ENCODE measurements at regions not wholly inside any gene's neighbourhood (a gene's known extent, or its start where the extent isn't known, plus 50 kb on each side); places are given as distances from the start of the nearest gene placed in this dataset.
A peak's percentile ranks its signal among the peaks of the same experiment; 100 is the strongest.

DNA sequence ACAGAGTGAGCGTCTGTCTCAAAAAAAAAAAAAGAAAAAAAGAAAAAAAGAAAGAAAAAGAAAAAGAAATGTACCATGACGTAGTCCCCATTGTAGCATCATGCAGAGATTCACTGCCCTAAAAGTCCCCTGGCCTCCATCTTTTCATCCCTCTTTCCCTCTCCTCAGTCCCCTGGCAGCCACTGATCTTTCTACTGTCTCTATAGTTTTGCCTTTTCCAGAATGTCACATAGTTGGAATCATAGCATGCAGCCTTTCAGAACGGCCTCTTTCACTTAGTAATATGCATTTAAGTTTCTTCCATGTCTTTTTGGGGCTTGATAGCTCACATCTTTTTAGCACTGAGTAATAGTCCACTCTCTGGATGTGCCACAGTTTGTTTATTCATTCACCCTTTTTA, 60.5 kb upstream of the NCOR2 start:
- DNase-seq, result no peak

DNA sequence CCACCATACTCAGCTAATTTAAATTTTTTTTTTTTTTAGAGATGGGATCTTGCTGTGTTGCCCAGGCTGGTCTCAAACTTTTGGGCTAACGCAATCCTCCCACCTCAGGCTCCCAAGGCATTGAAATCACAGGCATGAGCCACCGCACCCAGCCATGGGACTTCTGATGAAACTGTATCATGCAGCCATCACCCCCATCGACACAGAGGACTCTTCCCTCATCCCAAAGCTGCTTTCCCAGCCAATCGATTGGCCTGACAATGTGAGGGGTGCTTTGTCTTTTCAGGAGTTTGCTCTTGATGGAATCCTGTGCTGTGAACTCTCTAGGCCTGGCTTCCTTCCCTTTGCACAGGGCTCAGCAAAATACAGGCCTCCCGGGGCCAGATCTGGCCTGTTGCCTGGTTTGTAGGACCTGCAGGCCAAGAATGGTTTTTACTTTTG, 59.6 kb upstream of the NCOR2 start:
- DNase-seq, result peak; percentile 64

DNA sequence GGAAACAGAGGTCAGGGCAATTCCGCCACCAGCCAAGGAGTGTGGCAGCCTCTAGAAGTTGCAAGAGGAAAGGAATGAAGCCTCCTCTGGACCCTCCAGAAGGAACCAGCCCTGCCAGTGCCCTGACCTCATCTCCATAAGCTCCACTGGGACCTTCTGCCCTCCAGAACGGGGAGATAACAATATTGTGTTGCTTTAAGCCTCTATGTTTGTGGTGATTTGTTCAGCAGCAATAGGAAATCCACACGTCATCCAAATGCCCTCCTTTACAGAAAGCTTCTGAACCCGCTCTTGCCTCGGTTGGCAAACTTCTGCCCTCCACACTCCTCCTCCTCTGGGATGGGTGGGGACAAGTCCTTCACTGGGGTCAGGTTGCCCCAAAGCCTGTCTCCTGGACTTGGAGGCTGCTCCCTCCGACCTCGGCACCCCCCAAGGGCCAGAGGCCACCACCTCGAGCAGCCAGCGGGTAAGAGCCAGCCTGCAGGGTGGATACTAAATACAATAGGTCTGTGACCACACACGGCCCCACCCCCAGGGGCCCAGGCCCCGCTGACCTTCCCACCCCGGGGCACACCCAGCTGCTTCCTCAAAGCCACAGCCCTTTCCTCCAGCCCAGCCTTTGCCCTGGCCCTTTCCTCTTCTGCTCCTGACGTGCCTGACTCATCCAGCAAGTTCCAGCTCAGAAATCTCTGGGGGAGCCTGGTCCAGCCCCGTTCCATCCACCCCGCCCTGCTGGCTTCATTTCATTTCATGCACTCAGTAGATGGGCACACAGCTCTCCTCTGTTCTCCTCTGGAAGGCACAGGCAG, 58.7 kb upstream of the NCOR2 start:
- no peak for DNase-seq

DNA sequence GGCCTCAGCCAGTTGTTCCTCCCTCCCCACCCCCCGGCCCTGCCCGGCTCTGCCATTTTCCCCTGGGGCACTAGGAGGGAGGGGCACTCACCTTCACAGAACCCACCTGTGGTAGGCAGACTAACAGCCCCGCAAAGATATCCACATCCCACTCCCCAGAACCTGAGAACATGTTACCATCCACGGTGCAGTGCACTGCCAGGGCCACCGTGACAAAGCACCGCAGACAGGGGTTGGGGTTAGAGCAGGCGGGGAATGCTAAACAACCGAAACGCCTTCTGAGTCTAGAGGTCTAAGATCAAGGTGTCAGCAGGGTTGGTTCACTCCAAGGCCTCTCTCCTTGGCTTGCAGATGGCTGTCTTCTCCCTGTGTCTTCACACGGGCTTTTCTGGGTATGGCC, 57.4 kb upstream of the NCOR2 start:
- no peak for DNase-seq

DNA sequence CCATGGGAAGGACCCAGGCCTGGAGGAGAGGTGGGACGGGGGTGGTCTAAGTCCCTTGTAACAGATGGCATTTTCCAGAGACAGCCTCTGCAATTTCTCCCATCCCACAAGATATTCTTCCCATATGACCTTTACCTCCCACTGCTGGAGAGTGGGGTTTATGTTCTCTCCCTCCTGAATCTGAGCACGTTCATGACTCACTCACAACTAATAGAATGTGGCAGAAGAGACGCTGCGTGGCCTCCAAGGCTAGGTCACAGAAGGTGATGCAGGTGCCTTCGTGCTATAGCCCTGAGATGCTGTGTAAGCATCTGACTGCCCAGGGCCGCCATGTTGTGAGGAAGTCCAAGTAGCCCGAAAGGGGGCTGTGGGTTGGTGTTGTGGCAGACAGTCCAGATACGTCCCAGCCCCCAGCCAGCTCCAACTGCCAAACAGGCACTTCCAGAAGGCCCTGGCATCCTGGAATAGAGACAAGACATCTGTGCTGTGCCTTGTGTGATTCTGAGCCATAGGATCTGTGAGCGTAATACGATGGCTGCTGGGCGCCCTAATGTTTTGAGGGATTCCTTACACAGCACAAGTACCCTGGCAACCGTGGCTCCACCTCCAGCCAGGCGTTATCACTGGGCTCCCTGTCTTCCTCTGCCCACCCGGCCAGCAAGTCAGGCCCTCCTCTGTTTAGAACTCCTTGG, 56.1 kb upstream of the NCOR2 start:
- peak; percentile 48 for DNase-seq

DNA sequence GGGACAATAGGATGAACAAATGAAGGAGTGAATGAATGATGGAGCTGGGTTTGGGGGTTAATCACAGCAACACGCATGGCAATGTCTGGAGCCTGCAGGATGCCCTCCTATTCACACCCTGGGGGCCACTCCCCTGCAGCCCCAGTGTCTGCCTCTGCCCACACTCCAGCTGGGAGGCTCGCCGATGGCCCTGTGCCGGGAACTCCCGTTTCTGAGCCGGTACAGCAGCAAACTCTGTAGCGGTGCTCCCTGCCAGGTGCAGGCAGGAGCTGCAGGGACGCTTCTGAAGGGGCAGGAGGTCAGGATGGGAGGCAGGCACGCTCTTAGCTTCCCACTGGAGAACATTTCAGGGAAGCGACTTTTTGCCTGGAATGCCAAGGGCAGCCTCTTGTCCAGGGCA, 55.4 kb upstream of the NCOR2 start:
- no peak for DNase-seq

DNA sequence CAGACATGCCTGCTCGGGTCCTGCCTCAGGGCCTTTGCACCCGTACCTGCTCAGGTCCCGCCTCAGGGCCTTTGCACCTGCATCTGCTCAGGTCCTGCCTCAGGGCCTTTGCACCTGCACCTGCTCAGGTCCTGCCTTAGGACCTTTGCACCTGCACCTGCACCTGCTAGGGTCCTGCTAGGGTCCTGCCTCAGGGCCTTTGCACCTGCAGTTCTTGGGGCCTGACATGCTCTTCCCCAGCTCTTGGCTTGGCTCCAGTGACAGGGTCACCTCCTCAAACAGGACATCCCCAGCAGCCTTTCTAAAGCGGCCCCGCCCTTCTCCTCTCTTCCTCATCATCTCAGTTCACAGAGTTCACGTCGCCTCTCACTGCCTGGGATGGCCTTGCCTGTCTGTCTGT, 54.9 kb upstream of the NCOR2 start:
- no peak for DNase-seq

DNA sequence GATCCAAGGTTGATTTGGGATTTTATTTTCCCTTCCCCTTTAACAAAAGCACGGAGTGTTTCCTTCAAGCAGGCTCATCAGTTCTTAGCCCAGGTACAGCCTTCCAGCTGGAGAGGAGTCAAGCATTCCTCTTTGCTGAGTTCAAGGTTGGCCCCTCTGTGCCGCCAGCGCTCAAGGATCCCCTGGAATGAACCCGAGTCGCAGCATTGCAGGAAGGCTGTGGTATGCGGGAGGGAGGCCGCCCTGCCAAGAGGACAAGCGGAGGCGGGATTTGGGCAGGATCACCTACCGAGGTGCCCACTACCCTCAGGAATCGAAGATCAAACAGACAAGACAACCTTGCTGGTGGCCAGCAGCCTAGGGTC, 53.9 kb upstream of the NCOR2 start:
- DNase-seq, result peak; percentile 33

DNA sequence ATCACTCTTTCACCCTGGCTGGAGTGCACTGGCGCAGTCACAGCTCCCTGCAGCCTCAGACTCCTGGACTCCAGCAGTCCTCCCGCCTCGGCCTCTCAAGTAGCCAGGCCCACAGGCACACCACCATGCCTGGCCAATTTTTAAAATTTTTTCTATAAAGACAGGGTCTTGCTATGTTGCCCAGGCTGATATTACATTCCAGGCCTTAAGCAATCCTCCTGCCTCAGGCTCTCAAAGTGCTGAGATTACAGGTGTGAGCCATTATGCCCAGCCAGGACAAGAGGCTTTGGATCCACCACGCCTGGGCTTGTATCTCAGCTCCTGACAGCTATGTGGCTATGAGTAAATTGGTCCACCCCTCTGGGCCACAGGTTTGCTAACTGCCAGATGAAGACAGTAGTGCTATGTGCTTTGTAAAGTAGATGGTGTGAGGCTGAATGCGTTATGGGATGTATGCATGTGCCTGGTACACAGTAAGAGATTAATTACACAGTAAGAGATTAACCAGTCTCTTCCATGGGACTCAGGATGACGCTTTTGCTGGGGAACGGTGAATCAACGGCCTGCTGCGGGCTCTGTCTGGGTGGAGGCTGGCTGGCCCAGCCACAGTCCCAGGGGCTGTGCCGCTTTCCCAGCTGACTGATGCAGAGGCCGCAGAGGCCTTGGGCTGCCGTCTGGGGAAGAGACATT, 53.3 kb upstream of the NCOR2 start:
- no peak for DNase-seq

DNA sequence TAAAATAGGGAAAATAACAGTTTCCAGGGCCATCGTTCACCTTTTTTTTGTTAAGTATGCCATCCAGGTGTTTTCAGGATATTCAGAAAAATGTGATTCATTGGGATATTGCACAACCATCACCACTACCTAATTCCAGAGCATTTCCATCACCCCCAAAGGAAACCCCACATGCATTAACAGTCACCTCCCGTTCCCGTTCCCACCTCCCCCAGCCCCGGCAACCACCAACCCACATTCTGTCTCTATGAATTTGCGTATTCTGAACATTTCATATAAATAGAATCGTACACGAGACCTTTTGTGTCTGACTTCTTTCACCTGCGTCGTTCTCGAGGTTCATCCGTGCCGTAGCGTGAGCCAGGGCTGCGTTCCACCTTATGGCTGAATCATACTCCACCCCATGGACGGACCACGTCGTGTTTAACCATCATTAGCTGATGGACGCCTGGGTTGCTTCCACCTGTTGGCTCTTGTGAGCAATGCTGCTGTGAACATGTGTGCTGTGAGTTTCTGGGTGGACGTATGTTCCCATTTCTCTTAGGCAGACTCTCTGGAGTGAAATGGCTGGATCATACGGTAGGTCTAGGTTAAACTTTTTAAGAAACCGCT, 51.0 kb upstream of the NCOR2 start:
- no peak for DNase-seq

DNA sequence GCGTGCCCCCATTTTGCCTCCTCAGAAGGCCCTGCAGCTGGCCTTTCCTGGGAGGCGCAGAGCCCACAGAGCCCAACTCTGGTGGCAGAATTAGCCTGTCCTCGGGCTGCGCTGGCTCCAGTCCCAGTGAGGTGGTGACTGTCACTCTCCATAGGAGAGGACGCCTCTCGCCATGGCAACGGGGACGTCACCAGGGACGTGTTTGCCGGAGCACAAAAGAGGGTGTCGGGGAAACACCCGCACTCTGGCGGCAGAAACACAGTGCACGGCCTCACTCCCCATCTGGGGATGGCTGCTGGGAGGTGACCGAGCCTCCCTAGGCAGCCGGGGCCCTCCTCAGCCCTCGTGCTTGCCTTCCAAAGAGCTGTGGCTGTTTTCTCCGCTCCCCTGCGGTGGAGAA, 50.2 kb upstream of the NCOR2 start:
- no peak for DNase-seq

Data from NCI-H446 treated with DMSO at 0.1 percent for 48 hours (cell line).